Jurkat, Clone E6-1 (cell line): ENCODE measurements at regions not wholly inside any gene's neighbourhood (a gene's known extent, or its start where the extent isn't known, plus 50 kb on each side); places are given as distances from the start of the nearest gene placed in this dataset.
"Not testable (repeated sequence)": the region's sequence is repeated elsewhere in the genome, so short reads cannot be mapped to it uniquely, and the experiment has no call there.

ENCODE experiments used
- DNase-seq: peaks from one replicate; pipeline ENCODE4 v3.0.0-alpha.2; 2011; ENCODE audit warnings: low read depth, low spot score
- H3K4me3 ChIP-seq: 2 replicates; pipeline ENCODE4 v1.5.1; 2011; ENCODE audit warnings: mild to moderate bottlenecking, low read length, control low read depth, moderate library complexity

DNA sequence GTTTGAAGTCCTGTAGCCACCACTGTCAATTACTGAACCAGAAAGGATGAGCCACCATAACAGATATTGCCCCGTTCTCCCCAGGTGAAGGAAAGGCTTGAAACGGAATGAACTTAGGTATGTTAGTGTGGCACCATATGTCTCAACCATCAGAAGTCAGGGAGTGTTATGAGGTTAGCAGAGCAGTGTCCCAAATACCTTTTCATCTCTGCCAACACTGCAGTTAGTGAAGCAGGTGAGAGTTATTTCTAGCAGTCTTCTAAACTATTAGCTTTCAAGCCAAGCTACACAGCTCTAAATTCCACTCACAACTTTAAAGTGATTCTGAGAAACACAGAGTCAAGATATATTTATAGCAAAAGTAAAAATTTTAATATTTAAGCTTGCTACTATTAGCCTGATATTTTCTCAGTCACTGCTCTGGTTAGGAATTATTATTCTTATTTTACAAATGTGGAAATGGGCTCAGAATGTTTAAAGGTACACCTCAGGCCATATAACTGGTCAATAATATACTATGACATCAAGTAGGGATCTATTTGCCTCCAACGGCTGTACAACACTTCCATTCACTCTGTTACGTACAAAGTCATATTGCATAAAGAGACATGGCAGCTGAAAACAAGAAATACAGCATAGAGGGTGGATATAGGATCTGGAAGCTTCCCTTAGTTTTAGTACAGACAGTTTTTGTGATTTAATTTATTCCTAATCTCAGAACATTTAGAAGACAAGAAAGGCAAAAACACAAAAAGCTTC lies 1527.1 kb upstream of the PRR20A start:
- no peak overlapping the region for H3K4me3 ChIP-seq

DNA sequence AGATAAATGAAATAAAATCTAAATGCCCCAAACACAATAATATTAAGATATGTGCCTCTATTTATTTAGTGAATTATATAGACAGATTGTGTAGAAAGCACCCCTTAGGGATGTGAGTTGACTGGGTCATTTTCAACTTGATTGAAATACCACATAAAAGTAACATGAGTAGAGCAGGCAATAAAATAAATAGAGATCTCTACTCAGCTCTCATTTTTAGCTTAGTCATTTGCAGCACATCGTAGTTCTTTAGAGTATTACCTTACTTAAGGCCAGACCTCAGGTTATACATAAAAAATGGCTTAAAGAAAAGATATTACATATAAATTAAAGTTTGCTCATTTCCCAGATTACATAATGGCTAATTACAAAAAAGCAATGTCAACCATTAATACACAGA lies 1525.6 kb upstream of the PRR20A start:
- no peak for DNase-seq
- H3K4me3 ChIP-seq, result no peak overlapping the region

More for the DNA sequence above, 1527.1 kb upstream of the PRR20A start:
- no peak for DNase-seq

DNA sequence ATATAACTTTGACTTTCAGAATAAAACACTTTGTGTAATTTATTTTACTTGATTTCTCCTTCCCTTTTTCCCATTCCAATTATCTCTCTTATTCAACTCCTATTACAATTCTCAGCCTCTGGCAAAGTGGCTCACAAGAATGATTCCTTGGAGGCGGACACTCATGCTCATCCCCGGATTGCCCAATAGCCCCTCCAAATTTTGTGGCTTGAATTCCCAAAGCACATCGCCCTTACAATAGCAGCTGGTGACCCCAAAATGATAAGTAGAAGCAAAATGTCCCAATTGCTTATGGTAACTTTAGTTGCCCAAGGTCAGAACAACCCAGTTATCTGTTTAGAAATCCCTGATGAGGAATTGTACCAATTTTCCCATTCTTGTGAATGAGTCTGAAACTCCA lies 1523.5 kb upstream of the PRR20A start:
- H3K4me3 ChIP-seq, result no peak overlapping the region
- DNase-seq, result no peak

DNA sequence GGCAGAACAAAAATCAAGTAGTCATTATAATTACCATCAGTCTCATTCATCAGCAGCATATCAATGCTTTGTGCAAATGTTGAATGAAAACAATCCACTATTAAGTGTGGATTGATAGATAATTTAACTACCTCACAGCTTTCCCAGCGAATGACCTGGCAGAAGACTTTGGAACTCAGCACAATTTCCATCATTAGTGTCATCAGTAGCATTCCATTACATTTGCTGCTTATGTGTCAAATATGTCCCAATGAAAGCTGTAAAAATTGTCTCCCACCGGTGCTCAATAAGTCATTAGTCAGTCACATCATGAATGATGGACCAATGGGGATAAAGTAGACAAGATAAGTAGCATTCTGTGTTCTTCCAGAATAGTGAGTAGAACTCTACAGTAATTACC lies 1513.5 kb upstream of the PRR20A start:
- DNase-seq, result no peak
- H3K4me3 ChIP-seq, result no peak overlapping the region

DNA sequence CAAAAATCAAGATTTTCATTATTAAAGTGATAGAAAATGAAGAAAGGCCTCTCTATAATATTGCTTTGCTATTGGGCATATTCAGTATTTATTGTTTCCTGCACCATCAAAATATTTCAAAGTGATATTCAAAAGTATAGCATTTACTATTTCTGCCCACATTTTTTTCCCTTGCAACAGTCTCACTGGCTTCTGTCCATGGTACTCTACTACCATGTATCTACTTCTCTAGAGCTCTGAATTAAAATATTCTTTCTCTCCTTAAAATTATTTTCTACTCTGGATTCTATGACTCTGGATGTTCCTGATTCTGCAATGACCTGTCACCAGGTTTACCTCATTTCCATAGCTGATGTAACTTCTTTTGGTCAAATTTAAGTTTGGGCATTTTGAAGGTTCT lies 1508.3 kb upstream of the PRR20A start:
- no peak for DNase-seq
- no peak overlapping the region for H3K4me3 ChIP-seq

DNA sequence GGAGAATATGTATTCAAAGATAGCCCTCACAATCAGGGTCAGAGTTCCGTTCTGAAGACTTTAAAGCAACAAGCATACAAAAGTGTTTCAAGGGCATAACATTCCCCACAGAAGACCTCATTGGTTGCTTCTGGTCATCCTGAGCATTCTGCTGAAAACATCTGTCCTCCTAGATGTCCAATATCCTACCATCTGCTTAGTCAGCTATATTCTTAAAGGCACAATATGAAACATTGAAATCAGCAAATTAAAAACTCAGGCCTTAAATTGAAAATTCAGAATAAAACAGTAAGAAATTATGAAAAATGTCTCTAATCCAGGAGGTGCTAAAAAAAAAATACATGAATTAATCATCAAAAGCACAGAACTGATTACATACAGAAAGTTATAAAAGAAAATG lies 1491.2 kb upstream of the PRR20A start:
- H3K4me3 ChIP-seq, result no peak overlapping the region

DNA sequence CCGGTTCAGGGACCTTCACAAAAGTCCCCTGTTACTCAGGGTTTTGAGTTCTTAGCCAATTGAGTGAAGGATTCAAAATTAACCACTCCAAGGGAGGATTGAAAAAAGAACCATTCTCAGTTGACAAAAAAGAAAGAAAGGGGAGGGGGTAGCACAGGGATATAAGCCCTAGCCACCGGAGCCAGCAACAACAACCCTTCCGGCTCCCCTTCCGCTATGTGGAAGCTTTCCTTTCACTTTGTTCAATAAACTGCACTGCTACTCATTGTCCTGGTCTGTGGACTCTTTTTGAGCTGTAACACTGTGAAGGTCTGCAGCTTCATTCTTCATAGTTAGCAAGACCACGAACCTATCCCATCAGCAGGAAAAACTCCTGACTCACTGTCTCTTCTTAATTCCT lies 1488.1 kb upstream of the PRR20A start:
- no peak for DNase-seq
- no peak overlapping the region for H3K4me3 ChIP-seq

More for the DNA sequence above, 1491.2 kb upstream of the PRR20A start:
- no peak for DNase-seq

DNA sequence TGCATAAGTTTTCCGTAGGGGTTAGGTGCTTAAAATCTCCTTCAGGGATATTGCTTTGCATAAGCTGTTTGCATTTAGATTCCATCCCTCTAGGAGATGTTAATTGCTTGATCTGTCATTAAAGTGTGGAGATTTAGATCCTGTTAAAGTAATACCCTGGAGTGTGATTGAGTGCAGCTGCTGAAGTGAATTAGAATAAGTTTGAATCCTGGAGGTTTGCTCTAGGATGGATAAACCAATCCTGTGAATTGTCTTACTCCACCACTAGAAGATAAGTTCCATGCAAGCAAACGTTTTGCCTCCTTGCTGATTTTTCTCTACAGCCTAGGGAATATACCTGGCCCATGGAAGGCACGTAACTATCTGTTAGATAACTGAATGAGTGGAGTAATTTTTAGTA lies 1487.2 kb upstream of the PRR20A start:
- DNase-seq, result no peak
- H3K4me3 ChIP-seq, result no peak overlapping the region

DNA sequence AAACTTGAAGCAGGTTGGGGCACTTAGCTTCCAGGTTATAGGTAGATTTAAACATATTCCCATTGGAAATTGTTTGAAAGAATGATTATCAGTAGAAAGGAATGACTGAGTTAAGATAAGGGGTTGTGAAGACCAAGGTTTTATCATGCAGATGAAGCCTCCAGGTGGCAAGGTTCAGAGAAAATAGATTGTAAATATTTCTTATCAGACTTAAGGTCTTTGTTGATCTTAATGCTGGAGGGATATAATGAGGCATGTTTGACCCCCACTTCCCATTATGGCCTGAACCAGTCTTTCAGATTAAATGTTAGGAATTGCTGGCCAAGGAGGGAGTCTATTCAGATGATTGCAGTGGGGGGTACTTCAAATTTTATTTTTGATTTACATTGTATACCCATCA lies 1486.5 kb upstream of the PRR20A start:
- DNase-seq, result no peak
- no peak overlapping the region for H3K4me3 ChIP-seq

DNA sequence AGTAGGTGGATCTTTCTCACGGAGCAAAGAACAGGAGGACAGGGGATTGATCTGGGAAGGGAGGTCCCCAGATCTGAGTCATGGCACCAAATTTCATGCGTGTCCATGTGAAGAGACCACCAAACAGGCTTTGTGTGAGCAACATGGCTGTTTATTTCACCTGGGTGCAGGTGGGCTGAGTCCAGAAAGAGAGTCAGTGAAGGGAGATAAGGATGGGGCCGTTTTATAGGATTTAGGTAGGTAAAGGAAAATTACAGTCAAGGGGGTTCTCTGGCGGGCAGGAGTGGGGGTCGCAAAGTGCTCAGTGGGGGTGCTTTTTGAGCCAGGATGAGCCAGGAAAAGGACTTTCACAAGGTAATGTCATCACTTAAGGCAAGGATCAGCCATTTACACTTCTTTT lies 1480.5 kb upstream of the PRR20A start:
- DNase-seq, H3K4me3 ChIP-seq: not testable (repeated sequence)

DNA sequence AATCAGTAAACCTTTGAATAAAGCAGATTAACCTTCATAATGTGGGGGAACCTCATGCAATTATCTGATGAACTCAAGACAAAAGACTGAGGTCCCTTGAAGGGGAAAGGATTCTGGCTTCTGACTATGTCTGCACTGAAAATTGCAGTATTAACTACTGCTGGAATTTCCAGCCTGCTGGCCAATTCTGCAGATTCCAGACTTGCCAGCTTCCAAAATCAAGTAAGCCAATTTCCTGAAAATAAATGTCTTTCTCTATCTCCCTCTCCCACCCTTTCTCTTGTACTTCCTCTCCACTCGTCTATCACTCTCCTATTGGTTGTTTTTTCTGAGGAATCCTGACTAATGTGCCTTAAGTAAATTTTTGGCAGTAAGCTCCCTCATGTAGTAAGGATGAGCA lies 1479.9 kb upstream of the PRR20A start:
- no peak for DNase-seq
- no peak overlapping the region for H3K4me3 ChIP-seq

DNA sequence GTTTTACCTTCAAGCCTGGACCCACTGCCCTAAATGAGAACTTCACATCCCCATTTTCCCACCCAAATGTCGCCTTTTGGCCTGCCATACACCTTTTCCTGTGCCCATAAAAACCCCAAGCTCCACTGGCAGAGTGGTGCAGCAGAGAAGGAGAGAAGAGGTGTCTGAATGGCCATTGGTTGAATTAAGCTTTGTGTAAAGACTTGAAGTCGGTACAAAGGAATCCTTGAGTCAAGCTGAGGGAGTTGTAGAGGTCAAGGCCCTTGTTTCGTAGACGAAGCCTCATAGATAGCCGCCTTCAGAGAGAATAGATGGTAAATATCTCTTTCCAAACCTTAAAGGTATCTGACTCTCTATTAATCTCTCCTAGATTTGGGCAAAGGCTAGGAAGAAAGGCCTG lies 1479.2 kb upstream of the PRR20A start:
- DNase-seq, result no peak
- no peak overlapping the region for H3K4me3 ChIP-seq

DNA sequence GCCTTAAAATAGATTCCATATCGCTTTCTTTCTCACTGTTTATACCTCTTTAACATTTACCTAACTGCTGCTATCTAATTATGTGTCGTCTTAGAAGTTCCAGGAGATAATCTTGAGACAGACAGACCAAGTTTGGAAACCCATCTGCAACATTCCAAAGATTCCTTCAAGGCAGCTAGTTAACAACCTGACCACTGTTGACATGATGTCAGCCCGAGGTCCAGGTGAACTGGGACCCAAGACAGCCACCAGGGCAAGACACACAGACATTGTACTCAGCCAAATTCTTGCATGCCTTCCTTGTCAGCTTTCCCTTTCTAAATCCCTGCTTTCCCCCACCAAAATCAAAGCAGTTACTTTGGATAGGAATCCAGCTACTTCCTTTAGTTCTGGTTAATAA lies 1476.5 kb upstream of the PRR20A start:
- H3K4me3 ChIP-seq, result no peak overlapping the region
- DNase-seq, result no peak

DNA sequence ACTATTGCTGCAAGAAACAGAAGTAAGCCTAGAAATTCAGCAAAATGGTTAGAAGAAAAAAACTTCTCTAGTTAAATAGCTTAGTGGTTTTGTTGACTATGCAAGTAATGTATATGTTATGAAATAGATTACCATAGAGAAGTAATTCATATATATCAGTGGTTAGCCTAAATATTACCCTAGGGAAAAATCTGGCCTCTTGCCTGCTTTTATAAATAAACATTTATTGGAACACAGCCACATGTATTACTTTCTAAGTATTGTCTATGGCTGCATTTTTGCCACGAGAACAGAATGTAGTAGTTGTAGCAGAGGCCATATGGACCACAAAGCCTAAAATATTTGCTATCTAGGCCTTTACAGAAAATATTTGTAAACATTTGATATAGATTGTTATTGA lies 1471.7 kb upstream of the PRR20A start:
- no peak overlapping the region for H3K4me3 ChIP-seq
- DNase-seq, result no peak

DNA sequence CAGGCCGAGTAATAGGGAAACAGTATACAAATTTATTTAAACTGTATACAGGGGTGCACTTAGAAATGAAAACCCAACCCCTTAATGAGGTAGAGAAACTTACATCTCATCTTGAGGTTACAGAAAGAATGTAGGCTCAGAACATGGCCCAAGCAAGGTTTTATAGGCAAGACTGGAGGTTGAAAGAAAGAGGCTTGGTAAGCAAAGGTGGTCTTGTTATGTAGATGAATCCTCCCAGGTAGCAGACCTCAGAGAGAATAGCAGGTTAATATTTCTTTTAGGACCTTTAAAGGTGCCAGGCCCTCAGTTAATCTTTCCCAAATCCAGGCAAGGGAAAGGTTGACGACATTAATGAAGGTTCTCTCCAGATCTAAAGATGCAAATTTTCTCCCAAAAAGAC lies 1466.8 kb upstream of the PRR20A start:
- DNase-seq, result no peak
- H3K4me3 ChIP-seq, result no peak overlapping the region

DNA sequence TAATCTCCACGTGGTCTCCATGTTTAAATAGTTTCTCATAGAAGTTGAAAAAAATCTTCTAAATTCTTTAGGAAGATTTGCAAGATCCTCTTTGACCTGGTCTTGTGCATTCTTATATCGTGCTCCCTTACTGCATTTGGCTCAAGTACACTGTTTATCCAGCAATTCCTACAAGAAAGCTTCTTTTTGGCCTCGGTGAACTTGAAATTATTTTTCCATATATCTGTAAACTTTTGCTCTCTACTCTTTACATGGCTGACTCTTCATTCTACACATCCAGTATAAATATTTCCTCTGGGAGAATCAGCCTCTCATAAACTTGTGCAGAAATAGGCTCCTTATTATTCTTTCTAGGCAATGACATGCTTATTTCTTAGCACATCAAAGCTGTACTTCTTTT lies 1457.9 kb upstream of the PRR20A start:
- H3K4me3 ChIP-seq, result no peak overlapping the region
- no peak for DNase-seq

DNA sequence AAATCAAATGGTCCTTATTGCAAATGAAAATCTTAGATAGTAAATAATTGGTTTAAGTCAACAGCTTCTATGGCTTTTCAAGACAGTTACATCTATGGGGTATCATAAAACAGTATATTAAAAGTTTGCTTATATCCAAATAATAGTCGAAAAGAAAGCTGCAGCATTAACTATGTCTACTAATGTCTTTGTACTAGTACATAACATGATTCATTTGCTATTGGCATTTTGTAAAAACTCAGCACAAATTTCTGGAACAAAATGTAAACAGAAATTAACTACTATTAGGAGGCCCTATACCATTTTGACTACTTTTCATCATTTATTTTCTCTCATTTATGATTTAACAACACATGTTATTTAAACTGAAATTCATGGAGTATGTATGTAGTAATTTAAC lies 1435.2 kb upstream of the PRR20A start:
- DNase-seq, result no peak
- H3K4me3 ChIP-seq, result no peak overlapping the region

DNA sequence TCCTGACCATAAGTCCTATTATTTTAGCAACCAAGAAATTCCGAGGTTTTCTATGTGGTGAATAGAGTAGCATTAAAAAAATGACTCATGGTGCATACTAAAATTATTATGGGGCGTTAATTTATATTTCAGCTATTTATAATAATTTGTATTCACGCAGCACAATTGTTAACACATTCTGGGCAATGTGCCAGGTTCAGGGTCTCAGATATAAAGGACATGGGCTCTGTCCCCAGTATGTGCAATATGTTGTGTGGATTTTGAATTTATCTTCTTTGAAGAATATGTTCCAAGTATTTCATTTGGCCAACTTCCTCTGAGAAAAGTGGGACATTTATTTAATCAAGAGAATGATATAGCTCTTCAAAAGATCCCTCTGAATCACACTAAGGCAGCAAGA lies 1434.7 kb upstream of the PRR20A start:
- no peak overlapping the region for H3K4me3 ChIP-seq
- DNase-seq, result no peak

DNA sequence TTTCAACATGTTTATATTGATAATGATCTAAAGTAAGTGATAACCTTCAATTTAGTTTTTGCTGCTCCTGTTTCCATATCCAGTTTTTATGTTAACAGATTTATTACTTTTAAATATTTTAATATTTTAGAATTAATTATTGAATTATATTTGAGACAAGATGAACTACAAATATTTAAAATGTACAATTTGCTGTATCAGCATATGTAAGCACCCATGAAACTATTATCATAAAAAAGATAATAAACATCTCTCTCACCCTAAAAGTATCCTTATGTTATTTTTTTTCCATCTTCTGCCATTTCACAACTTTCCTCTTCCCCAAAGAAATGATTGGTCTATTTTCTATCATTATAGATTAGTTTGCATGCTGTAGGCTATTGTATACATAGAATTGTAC lies 1426.6 kb upstream of the PRR20A start:
- no peak for DNase-seq
- H3K4me3 ChIP-seq, result no peak overlapping the region

DNA sequence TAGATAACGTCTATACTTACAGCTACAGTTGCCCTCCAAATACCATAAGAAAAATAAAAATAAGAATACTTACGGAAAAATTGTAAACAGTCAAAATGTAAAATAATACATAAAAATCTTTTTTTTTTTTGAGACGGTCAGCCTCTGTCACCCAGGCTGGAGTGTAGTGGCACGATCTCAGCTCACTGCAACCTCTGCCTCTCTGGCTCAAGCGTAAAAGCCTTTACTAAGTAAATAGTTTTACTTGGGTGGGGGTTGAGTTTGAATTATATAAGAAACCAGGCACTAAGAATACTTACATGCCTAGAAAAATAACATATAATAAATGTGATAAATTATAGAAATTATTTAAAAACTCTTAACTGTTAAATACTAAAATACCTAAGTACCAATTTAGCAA lies 1413.0 kb upstream of the PRR20A start:
- H3K4me3 ChIP-seq, result no peak overlapping the region
- no peak for DNase-seq

DNA sequence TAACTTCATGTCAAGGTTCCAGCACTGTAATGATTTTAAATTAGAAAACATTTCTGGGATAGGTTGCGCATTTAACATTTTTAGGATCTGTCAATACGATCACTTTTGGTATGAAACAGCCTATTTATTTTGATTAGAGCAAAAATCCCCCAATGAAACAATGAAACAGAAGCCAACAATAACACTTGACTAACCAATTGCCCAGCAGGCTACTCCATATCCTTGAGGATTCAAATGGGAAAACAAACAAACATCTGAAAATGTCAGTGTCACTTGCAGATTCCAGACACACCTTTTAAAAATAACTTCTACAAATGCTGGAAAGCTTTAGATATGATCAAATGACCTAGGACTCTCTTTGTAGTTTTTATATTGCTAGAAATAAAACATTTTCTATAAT lies 1412.5 kb upstream of the PRR20A start:
- H3K4me3 ChIP-seq, result no peak overlapping the region
- DNase-seq, result no peak

DNA sequence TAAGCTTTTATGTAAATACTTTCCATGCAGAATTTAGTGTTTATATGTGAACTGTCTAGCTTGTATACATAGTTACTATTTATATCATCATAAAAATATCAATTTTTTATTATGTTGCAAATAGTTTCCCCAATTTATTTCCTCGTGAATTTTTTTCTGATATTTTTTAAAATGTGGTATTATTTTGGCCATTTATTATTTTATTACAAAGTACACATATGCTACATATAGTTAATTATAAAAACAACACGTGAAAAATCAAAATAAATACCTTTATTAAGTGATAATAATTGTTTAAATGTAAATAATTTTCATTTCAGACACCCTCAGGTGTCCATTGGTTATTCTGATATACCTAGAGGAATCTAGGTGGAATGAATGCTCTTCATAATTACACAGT lies 1394.9 kb upstream of the PRR20A start:
- DNase-seq, result no peak
- H3K4me3 ChIP-seq, result no peak overlapping the region
